Upper lobe of left lung (tissue), 4 donors: ENCODE measurements at regions not wholly inside any gene's neighbourhood (a gene's known extent, or its start where the extent isn't known, plus 50 kb on each side); places are given as distances from the start of the nearest gene placed in this dataset.

Experiments
- EP300 ChIP-seq, 4 donors: sonication (generic); formaldehyde crosslinking; IDR thresholded peaks; one replicate each; pipeline ENCODE4 v1.5.1; 2017; ENCODE audit warnings: antibody characterized with exemption in 4 of 4, control low read depth in 2 of 4
- POLR2A ChIP-seq, 4 donors: fragments of 450-650 bp; IDR thresholded peaks; one replicate each; pipeline ENCODE4 v1.5.1; 2016 to 2017; ENCODE audit warnings: antibody characterized with exemption in 4 of 4, mild to moderate bottlenecking in 2 of 4
- POLR2AphosphoS5 ChIP-seq, 2 donors: sonication (generic); formaldehyde crosslinking; IDR thresholded peaks; one replicate each; pipeline ENCODE4 v1.5.1; 2017; ENCODE audit warnings: antibody characterized with exemption in 2 of 2
- TF ChIP-seq, protein P1 (sequence below), 6 experiments: fragments of 450-650 bp in 4 of 6; fragments of 200-600 bp in 2 of 6; sonication (generic) in 2 of 6; IDR thresholded peaks; one replicate each; pipeline ENCODE4 v1.5.1; 2016 to 2019; ENCODE audit warnings: antibody characterized with exemption in 6 of 6

DNA sequence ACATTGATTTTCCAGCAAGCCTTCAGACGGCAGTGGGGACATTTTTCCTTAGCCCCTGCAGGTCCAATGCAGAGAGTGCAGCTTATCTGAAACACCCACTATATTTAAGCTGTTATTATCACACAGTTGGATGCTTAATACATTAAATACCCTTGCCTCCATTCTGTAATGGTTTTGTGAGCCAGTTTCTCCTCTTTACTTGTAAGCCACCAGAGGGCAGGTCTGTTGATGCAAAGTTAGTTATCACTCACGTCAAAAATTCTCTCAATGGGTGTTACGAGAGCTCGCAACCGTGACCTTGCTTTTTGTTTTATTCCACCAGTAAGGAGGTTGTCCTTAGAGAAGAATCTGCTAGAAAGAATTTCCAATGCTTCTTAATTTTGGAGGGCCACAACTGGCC, 189.8 kb downstream of the INSIG2 start:
- TF ChIP-seq, protein P1, sequence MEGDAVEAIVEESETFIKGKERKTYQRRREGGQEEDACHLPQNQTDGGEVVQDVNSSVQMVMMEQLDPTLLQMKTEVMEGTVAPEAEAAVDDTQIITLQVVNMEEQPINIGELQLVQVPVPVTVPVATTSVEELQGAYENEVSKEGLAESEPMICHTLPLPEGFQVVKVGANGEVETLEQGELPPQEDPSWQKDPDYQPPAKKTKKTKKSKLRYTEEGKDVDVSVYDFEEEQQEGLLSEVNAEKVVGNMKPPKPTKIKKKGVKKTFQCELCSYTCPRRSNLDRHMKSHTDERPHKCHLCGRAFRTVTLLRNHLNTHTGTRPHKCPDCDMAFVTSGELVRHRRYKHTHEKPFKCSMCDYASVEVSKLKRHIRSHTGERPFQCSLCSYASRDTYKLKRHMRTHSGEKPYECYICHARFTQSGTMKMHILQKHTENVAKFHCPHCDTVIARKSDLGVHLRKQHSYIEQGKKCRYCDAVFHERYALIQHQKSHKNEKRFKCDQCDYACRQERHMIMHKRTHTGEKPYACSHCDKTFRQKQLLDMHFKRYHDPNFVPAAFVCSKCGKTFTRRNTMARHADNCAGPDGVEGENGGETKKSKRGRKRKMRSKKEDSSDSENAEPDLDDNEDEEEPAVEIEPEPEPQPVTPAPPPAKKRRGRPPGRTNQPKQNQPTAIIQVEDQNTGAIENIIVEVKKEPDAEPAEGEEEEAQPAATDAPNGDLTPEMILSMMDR (IDR thresholded peaks at IDR 0.05) = no peak
- TF ChIP-seq POLR2A (IDR thresholded peaks at IDR 0.05) (no peak), POLR2AphosphoS5 (IDR thresholded peaks at IDR 0.05) (no peak), EP300 (IDR thresholded peaks at IDR 0.05) (no peak)
